Stimulated activated CD4-positive, alpha-beta T cell treated with anti-CD3 and anti-CD28 coated beads, Interleukin-2, amount 100 ng/mL, for 24 hours (primary cell): ENCODE measurements at regions not wholly inside any gene's neighbourhood (a gene's known extent, or its start where the extent isn't known, plus 50 kb on each side); places are given as distances from the start of the nearest gene placed in this dataset.
A peak's percentile ranks its signal among the peaks of the same experiment; 100 is the strongest.
"Not testable (repeated sequence)": the region's sequence is repeated elsewhere in the genome, so short reads cannot be mapped to it uniquely, and the experiment has no call there.

Experiments
- DNase-seq, 2 donors: peaks; one replicate each; pipeline ENCODE4 v3.0.0-alpha.2; 2020

DNA sequence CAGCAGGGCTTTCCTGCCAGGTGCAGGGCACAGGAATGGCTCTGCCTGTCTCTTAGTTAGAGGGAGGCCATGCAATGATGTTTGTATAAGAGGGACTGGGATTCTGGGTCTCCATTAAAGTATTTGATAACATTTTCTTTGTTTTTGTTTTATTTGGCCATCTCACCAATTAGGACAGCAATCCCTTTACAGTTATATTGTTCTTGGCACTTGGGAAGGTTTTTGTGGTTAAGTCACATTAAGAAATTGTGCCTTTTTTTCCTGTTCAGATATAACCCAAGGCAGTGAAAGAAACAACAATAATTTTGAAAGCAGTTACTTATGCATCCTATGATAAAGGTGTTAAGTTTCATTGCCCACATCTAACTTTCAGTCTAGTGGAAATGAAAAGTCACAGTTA, 237.4 kb upstream of the PRSS58 start:
- DNase-seq: not testable (repeated sequence)

DNA sequence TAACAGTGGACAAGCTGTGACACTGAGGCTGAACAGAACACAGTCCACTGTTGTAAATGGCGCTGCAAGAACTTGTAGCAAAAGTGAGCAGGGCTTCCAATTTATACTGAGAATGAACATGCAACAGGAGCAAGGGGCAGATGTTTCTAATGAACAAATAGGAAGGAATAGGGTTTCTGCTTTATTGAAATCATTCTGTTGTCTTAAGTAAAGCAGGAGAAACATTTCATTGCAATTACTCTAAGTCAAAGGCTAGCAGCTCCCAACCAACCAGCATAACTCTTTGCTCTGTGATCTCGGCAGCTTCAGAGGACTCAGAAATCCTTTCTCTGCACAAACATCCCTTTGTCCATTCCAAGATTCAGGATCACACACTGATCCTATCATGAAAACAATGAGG, 236.2 kb upstream of the PRSS58 start:
- no peak for DNase-seq

DNA sequence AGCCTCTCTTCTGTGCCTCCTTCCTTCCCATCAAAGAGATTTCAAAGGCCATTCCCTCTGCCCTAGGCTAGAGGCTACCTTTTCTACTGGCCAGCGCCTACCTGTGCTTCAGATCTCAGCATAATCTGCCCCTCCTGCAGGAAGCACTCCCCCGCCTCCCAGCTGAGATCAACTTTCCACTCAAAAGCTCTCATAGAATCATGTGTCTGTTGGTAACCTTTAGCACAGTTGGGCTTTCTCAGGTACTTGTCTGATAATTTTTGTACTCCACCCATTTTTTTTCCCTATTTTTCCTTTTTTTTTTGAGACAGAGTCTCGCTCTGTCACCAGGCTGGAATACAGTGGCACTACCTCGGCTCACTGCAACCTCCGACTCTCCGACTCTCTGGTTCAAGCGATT, 231.0 kb upstream of the PRSS58 start:
- no peak for DNase-seq

DNA sequence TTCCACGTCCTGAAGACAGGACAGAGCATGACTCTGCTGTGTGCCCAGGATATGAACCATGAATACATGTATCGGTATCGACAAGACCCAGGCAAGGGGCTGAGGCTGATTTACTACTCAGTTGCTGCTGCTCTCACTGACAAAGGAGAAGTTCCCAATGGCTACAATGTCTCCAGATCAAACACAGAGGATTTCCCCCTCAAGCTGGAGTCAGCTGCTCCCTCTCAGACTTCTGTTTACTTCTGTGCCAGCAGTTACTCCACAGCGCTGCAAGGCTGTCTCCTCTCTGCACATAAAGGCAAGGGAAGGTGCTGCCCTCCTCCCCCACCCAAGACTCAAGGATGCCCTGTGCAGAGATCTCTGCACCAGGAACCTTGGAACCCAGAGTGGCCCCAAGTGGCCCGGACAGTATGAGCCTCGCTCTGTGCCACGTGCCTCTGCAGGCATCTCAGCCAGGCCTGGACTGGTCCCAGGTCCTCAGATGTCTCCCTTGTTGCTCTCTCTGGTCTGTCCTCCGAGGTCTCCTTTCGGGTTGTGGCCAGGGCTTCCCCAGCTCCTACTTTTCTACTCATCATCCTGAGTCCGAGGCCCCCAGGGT, 230.3 kb upstream of the PRSS58 start:
- DNase-seq: no peak

DNA sequence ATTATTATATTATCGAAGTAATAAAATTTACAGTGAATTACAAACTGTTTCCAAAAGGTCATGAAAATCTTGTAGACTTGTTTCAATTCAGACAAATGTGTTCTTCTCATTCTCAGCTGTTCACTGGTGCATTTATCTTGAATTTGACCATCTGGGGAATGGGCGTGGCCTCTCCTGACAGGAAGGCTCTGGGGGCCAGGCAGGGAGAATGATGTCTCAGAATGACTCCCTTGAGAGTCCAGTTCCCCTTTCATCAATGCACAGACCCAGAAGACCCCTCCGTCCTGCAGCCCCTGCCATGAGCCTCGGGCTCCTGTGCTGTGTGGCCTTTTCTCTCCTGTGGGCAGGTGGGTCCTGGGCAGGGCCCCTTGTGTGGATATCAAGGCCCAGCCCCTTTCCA, 229.7 kb upstream of the PRSS58 start:
- not testable (repeated sequence) for DNase-seq

DNA sequence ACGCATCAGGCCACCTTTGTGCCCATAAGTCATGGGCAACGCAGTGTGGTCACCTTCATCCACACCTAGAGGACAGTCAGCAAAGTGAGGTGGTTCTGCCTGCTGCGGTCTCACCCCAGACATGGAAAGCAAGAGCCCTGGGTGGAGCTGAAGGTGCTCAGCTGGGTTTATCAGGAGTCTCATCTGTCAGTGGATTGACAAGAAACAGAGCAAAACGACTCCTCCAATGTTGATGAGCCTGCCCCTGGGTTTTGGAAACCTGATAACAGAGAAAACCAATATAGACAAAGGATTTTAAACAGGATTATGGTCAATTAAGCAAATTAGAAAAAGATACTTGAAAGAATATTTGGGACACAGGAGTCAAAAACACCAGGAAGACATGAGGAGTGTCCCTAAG, 229.3 kb upstream of the PRSS58 start:
- DNase-seq: no peak

DNA sequence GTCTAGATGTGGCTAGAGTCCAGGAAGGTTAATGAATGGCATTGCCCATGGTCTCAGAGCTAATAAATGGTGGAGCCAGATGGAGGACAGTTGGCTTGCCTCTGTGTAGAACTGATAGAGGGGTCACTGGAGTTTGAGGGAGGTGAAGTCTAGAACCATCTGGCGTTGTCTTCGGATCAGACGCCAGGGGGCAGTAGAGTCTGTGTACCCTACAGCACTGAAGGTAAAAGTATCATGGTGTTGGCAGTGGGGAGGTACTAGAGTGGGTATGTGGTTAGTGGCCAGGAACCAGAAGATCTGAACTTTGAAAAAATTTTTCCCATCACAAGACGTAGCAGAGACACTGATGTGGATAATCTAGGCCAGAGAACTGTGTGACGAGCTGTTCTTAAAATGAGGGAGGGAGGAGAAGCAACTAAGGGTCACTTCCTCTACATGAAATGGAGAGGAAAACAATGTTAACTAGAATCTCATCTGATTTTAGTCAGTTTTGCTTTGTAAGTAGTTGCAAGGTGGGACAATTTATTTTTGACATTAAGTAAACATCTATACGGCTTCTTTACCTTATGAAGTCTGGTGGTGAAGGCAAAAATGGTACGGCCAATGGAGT, 227.9 kb upstream of the PRSS58 start:
- peak in 1 of 2 donors; percentile 39 for DNase-seq

DNA sequence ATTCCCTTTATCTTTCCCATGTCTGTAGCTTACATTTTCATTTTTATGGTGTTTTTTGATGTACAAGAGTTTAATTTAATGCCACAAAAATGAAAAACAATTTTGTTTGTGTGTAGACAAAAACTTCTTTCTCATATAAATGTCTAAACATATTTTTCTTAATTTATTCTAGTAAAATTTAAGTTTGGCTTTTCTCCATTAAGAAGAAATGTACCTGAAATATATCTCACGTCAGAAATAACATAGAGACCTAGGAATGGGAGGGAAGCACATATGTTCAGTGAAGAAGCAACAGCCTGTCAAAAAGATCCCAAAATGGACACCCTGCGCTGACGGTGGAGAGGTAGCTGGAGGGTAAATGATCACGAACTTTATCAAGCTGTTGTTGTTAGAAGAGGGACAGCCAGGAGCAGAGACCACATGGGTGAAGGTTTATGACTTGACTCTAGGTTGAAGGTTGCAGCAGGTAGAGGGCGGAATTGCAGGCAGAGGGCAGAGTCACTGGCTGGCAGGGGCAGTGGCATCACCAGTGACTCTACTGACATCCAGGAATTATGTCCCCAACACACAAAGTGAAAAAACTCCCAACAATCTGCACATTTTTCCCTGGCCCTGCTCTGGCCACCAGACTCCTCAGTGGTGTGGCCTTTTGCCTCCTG, 225.9 kb upstream of the PRSS58 start:
- no peak for DNase-seq

DNA sequence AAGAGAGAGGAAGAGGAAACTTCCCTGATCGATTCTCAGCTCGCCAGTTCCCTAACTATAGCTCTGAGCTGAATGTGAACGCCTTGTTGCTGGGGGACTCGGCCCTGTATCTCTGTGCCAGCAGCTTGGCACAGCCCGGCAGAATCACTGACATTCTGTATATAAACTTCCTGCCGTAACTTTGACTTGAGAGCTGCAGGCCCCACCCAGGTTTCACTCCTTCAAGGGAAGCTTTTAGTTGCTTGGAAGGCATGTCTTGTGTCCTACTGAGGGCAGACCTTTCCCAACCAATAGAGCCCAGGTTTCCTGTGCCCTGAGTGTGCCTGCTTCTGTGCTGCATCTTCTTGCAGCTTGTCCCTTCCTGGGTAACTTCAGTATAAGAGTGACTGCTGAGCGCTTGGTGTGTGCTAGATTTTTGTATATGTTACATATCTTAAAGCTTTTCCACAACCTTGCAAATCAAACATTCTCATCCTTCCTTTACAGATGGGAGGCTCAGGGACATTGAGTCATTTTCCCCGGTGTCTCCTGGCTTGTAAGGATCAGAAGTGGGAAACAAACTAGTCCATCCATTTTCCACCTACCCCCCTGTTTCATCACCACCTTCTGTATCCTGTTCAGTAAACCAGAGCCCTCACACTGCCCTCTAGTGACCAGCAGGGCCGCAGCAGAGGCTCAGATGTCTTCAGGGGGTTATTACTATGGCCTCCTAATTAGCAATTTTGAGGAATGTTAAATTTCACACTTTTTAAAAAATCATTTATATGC, 225.2 kb upstream of the PRSS58 start:
- DNase-seq: peak; percentile 67 to 68

DNA sequence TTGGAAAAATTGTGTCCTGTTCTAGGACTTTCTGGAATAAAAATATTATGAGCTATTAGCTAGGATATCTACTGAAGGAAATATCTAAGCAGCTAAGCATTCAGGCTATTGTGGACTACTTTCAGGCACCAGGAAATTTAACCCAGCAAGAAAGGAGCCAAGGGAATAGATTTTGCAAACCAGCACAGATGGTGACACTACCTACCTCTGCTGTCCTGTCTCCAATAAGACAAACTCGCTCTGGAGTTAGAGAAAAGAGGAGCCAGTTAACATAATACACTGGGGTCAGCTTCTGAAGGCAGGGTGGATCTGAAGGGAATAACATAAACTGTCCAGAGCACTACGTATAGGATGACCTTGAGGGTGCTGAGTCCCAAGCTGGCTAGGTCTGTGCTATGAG, 223.7 kb upstream of the PRSS58 start:
- no peak for DNase-seq

DNA sequence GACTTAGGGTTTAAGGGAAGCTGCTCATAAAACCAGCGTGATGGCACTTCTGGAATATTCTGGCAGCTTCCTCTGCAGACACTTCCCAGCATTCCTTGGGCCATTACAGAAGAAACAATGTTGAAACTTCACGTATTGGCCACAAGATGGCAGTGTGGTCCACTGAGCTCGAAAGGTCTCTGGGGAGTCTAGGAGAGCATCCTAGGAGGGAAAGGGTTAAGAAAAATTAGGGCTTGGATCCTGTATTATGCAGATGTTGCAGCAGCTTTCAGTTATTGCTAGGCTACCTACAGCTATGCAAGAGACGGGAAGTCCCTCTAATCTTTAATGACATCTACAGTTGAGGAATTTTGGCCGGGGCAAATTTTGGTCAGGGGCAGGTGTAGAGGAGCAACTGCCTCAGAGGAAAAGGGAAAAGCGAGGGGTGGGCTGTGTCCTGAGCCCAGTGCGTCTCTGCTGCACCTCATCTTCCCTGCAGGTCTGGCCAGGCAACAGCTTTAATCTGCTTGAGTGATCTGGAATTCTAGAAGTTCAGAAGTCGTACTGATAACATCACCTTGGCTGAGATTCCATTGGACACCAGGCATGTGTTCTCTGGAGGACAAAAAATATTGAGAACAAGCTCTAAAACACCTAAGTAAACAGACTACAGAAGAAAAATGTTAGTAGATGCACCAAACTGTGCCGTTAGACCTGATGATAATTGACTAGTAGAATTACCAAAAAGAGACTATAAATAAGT, 220.8 kb upstream of the PRSS58 start:
- peak in 1 of 2 donors; percentile 31 for DNase-seq

DNA sequence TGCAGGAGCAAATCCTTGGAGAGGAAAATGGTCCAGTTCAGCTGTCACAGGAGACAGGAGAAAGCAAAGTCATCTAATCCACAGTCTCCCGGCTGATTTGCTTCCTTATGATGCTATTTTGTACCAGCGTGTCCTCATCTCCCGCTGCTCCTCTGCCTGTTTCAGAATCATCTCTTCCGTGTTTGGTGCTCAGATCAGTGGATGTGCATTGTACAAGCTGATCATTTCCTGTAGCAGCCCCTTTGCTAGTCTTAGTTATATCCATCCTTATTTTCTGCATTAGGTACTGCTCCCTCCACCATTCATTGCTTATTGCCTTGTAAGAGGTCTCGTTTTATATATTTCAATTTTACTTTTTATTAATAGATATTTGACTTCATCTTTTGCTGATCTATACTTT, 219.9 kb upstream of the PRSS58 start:
- DNase-seq: not testable (repeated sequence)

DNA sequence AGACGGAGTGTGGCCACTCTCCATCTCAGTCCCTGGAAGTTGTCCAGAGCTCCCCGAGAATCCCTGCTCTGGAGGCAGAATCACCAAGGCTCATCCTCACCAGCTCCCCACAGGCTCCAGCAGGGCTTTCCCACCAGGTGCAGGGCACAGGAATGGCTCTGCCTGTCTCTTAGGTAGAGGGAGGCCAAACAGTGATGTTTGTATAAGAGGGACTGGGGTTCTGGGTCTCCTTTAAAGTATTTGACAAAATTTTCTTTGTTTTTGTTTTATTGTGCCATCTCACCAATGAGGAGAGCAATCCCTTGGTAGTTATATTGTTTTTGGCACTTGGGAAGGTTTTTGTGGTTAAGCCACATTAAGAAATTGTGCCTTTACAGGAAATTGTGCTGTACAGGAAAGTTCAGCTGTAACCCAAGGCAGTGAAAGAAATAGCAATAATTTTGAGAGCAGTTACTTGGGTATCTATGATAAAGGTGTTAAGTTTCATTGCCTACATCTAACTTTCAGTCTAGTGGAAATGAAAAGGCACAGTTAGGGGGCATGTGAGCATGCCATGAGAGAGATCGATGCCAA, 219.3 kb upstream of the PRSS58 start:
- no peak for DNase-seq

DNA sequence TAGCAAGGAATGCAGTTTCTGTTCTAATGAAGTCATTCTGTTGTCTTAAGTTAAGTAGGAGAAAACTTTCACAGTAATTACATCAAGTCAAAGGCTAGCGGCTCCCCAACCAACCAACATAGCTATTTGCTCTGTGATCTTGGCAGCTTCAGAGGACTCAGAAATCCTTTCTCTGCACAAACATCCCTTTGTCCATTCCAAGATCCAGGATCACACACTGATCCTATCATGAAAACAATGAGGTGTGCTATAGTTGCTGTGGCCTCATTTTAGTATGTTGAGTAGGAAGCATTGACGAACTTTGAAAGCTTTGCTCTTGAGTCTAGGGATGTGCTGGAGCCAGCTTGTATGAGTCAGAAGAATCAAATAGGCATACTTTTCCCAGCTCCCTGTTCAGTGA, 218.2 kb upstream of the PRSS58 start:
- no peak for DNase-seq

DNA sequence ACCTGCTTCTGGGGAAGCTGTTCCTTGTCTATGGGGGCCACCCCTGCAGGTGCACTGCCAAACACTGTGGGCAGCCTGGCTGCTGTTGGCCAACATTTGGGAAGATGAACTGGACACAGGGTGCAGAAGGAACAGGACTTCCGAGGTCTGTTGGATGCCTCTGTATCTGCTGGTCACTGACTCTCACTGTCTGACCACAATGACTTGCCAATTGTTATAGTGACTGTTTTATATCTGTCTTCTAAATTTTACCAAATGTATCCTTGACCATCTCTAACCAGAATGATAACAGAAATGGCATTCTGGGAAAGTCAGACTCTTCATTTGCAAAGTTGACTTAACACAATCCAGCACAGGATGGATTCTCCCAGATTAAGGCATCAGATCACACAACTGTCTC, 214.0 kb upstream of the PRSS58 start:
- no peak for DNase-seq

DNA sequence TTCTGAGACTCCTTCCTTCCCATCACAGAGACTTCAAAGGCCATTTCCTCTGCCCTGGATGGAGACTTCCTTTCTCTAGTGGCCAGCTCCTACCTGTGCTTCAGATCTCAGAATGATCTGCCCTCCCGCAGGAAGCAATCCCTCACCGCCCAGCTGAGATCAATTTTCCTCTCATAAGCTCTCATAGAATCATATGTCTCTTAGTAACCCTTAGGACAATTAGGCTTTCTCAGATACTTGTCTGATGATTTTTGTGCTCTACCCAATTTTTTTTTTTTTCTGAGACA, 212.6 kb upstream of the PRSS58 start:
- DNase-seq: no peak

DNA sequence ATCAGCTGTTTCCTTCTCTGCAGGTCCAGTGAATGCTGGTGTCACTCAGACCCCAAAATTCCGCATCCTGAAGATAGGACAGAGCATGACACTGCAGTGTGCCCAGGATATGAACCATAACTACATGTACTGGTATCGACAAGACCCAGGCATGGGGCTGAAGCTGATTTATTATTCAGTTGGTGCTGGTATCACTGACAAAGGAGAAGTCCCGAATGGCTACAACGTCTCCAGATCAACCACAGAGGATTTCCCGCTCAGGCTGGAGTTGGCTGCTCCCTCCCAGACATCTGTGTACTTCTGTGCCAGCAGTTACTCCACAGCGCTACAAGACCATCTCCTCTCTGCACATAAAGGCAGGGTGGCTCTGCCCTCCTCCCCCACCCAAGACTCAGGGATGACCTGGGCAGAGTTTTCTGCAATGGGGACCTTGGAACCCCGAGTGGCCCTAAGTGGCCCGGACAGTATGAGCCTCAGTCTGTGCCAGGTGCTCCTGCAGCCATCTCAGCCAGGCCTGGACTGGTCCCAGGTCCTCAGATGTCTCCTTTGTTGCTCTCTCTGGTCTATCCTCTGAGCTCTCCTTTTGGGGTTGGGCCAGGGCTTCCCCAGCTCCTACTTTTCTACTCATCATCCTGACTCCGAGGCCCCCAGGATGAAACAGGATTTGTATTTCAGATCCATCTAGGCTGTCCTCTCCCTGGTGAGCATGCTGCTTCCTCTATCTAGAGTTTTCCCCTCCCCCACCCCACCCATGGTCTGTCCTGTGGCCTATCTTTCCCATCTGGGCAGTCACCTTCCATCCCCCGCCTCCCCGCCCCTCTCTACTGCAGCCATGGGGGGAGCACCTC, 212.1 kb upstream of the PRSS58 start:
- DNase-seq: no peak

DNA sequence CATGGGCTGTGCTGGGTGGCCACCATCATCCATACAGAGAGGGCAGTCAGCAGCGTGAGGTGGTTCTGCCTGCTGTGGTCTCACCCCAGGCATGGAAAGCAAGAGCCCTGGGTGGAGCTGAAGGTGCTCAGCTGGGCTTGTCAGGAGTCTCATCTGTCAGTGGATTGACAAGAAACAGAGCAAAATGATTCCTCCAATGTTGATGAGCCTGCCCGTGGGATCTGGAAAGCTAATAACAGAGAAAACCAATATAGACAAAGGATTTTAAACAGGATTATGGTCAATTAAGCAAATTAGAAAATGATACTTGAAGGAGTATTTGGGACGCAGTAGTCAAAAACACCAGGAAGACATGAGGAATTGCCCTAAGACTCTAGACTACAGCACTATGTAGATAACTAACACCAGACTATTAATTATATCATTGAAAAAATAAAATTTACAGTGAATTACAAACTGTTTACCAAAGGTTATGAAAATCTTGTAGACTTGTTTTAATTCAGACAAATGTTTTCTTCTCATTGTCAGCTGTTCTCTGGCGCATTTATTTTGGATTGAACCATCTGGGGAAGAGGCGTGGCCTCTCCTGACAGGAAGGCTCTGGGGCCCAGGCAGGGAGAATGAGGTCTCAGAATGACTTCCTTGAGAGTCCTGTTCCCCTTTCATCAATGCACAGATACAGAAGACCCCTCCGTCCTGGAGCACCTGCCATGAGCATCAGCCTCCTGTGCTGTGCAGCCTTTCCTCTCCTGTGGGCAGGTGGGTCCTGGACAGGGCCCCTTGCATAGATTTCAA, 211.2 kb upstream of the PRSS58 start:
- DNase-seq: no peak

DNA sequence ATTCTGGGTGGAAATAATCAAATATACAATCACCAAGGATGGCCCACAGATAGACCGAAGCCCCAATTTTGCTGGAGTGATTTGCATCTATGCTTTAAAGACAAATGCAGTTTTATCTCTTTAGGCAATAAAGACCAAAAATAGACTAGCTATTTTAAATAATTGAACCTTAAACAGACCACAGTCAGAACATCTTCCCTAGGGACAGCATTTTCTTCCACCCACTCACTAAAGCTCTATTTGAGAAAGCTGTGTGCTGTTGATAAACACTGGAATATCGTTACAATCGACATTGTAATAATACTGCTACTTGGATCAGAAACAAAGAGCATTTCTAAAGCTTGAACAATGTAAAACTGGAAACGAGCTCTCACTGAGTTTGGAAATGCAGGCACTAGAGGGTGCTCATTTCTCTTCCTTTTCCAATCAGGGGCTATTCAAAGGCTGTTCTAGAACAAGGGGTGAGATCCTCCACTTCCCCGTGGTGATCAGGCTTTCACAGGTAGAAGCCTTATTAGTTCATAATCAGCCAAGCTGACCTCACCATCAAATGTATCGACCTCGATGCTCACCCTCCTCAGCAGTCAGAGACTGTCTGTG, 209.3 kb upstream of the PRSS58 start:
- DNase-seq: not testable (repeated sequence)

DNA sequence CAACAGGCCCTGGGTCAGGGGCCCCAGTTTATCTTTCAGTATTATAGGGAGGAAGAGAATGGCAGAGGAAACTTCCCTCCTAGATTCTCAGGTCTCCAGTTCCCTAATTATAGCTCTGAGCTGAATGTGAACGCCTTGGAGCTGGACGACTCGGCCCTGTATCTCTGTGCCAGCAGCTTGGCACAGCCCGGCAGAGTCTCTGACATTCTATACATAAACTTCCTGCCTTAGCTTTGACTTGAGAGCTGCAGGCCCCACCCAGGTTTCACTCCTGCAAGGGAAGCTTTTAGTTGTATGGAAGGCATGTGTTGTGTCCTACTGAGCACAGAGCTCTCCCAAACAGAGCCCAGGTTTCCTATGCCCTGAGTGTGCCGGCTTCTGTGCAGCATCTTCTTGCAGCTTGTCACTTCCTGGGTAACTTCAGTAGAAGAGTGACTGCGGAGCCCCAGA, 205.6 kb upstream of the PRSS58 start:
- peak; percentile 24 for DNase-seq

DNA sequence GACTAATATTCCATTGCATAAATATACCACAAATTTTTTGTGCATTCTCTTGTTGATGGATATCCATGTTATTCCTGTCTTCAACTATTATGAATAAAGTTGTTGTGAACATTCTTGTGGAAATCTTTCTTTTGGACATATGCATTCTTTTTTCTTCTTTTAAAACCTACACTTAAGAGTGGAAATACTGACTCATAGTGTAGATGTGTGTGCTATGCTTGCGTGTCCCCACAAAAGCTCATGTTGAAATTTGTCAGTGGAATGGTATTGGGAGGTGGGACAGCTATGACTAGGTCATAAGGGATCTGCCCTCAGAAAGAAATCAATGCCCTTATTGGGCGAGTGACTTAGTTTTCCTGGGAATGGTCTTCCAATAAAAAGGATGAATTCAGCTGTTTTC, 203.6 kb upstream of the PRSS58 start:
- no peak for DNase-seq
